ENCODE measurements at regions not wholly inside any gene's neighbourhood (a gene's known extent, or its start where the extent isn't known, plus 50 kb on each side); places are given as distances from the start of the nearest gene placed in this dataset.

DNA sequence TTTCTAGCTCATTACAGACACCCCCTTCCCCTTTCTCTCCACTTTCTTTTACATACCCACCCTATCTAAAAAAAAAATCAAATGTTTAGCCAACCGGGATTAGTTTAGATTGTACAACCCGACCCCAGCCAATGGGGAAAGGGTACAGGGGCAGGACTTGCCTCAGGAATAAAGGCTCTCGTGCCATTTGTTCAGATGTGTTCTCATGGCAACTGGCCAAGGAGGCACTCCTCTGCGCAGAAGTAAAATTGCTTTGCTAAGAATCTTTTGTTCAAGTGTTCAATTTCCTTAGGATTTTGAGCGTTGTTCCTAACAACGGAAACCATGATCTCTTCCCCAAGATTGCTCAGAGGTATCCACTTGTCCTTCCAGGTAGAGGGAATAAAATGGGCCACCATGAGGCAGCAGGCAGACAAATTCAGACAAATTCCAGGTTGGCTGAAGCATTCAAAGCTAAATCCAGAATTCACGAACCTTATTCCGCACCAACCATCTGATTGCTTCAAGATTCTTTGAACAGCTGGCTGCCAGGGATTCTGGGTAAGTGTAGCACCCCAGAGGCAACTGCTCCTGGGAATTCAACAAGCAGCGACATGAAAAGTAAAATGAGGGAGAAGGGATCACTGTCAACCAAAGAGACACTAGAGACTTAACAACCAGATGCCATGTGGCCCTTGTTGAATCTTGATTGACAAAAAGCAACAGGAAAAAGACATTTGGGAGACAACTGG is 431.8 kb downstream of the PREX1 start:
- H3K9ac ChIP-seq (ENCODE audit: insufficient read length, low read depth) = no peak overlapping the region
- no peaks in the 10 kb centered on the region for H3K36me3 ChIP-seq (ENCODE audit: insufficient read depth, insufficient read length, low read length)
- H3K4me3 ChIP-seq (ENCODE audit: insufficient read length, low read depth) = no peak overlapping the region
- H3K4me1 ChIP-seq (ENCODE audit: insufficient read depth, insufficient read length) = peaks cover 11% of the 10 kb centered on the region
- H3K27me3 ChIP-seq (ENCODE audit: insufficient read depth, insufficient read length) = no peaks in the 10 kb centered on the region
- no peak for TF ChIP-seq YY1 (IDR thresholded peaks at IDR 0.05; ENCODE audit: insufficient read depth, insufficient read length)
- TF ChIP-seq ZNF274 (IDR thresholded peaks at IDR 0.05; ENCODE audit: low read depth, low read length) = no peak
- TF ChIP-seq SUZ12 (IDR thresholded peaks at IDR 0.05; ENCODE audit: extremely low read depth, insufficient read depth, insufficient read length) = no peak
- H3K9me3 ChIP-seq (ENCODE audit: insufficient read depth, low read length) = peaks cover 7% of the 10 kb centered on the region; the same call in 1 of the 2 replicates
- DNase-seq (ENCODE audit: low read depth, low spot score) = no peak

DNA sequence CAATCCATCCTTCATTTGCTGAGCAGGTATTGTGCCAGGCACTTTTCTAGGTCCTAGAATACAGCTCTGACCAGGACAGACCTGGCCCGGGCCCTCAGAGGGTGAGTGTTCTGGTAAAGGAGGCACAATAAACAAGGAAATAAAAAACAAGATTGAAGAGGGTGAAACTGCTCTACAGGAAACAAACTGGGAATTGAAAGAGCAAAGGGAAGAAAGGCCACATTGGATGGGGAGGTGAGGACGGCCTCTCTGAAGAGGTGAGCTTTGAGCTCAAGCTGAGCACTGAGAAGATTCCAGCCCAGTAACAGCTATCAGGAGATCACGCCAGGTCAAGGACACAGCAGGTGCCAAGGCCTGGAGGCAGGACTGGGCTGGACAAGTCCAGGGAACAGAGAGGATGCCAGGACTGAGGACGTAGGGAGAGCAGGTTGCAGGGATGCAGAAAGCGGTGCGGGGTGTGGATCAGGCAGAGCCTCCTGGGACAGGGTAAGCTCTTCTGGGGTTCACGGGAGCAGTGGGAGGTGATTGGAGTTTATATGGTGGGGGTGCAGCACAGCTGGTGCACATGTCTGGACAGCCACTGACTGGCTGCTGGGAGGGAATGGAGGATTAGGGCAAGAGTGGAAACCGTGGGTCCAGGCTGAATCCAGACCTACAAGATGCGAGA is 433.3 kb downstream of the PREX1 start:
- Histone ChIP-seq H3K4me1 (ENCODE audit: insufficient read depth, insufficient read length) (peaks cover 7% of the 10 kb centered on the region), H3K9me3 (ENCODE audit: insufficient read depth, low read length) (peaks cover 7% of the 10 kb centered on the region; the same call in 1 of the 2 replicates), H3K27me3 (ENCODE audit: insufficient read depth, insufficient read length) (no peaks in the 10 kb centered on the region), H3K36me3 (ENCODE audit: insufficient read depth, insufficient read length, low read length) (no peaks in the 10 kb centered on the region), H3K9ac (ENCODE audit: insufficient read length, low read depth) (no peak overlapping the region), H3K4me3 (ENCODE audit: insufficient read length, low read depth) (no peak overlapping the region)
- TF ChIP-seq SUZ12 (IDR thresholded peaks at IDR 0.05; ENCODE audit: extremely low read depth, insufficient read depth, insufficient read length) (no peak), YY1 (IDR thresholded peaks at IDR 0.05; ENCODE audit: insufficient read depth, insufficient read length) (no peak), ZNF274 (IDR thresholded peaks at IDR 0.05; ENCODE audit: low read depth, low read length) (no peak)
- no peak for DNase-seq (ENCODE audit: low read depth, low spot score)

DNA sequence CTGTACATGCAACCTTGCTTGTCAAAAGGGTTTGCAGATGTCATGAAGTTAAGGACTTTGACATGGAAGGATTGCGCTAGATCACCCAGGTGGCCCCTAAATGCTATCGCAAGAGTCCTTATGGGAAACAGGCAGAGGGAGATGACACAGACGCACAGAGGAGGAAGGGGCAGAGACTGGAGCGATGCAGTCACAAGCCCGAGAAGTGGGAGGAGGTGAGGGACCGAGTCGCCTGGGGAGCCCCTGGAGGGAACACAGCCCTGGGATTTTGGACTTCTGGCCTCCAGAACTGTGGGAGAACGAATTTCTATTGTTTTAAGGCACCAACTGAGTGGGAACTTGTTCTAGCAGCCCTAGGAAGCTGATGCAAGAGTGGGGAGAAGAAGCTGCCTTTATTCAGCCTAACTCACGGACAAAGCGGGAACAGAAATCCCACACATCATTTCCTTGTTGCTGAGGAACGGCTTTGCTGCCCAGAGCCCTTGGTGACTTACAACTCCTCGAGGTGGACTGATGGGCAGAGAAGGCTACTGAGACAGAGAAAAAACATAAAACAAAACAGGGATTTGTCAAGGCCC is 434.0 kb downstream of the PREX1 start:
- no peak for DNase-seq (ENCODE audit: low read depth, low spot score)
- Histone ChIP-seq H3K4me3 (ENCODE audit: insufficient read length, low read depth) (no peak overlapping the region), H3K9me3 (ENCODE audit: insufficient read depth, low read length) (peaks cover 7% of the 10 kb centered on the region; the same call in 1 of the 2 replicates), H3K4me1 (ENCODE audit: insufficient read depth, insufficient read length) (peaks cover 7% of the 10 kb centered on the region), H3K36me3 (ENCODE audit: insufficient read depth, insufficient read length, low read length) (no peaks in the 10 kb centered on the region), H3K27me3 (ENCODE audit: insufficient read depth, insufficient read length) (no peaks in the 10 kb centered on the region), H3K9ac (ENCODE audit: insufficient read length, low read depth) (no peak overlapping the region)
- TF ChIP-seq SUZ12 (IDR thresholded peaks at IDR 0.05; ENCODE audit: extremely low read depth, insufficient read depth, insufficient read length) = no peak
- TF ChIP-seq ZNF274 (IDR thresholded peaks at IDR 0.05; ENCODE audit: low read depth, low read length) = no peak
- TF ChIP-seq YY1 (IDR thresholded peaks at IDR 0.05; ENCODE audit: insufficient read depth, insufficient read length) = no peak

DNA sequence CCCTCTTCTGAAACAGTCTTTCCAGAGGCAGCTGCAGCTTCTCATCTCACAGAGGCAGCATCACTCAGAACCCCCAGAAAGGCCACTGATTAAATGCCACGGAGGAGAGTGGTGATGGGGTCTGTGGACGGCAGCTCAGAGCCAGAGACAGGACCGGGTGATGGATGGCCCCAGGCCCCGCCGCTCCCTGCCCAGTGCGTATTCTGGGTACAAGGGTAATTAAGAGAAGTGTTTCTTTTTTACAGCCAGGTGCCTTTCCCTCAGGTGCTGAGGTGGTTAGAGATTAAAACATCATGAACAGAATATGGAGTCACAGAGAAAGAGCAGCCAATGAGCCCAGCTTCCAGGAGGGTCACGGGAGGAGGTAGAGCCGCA is 434.5 kb downstream of the PREX1 start:
- Histone ChIP-seq H3K36me3 (ENCODE audit: insufficient read depth, insufficient read length, low read length) (no peaks in the 10 kb centered on the region), H3K27me3 (ENCODE audit: insufficient read depth, insufficient read length) (no peaks in the 10 kb centered on the region), H3K4me1 (ENCODE audit: insufficient read depth, insufficient read length) (peaks cover 2% of the 10 kb centered on the region), H3K9ac (ENCODE audit: insufficient read length, low read depth) (no peak overlapping the region), H3K4me3 (ENCODE audit: insufficient read length, low read depth) (no peak overlapping the region), H3K9me3 (ENCODE audit: insufficient read depth, low read length) (peaks cover 7% of the 10 kb centered on the region; the same call in 1 of the 2 replicates)
- DNase-seq (ENCODE audit: low read depth, low spot score) = no peak
- TF ChIP-seq ZNF274 (IDR thresholded peaks at IDR 0.05; ENCODE audit: low read depth, low read length) = no peak
- no peak for TF ChIP-seq YY1 (IDR thresholded peaks at IDR 0.05; ENCODE audit: insufficient read depth, insufficient read length)
- TF ChIP-seq SUZ12 (IDR thresholded peaks at IDR 0.05; ENCODE audit: extremely low read depth, insufficient read depth, insufficient read length) = no peak

DNA sequence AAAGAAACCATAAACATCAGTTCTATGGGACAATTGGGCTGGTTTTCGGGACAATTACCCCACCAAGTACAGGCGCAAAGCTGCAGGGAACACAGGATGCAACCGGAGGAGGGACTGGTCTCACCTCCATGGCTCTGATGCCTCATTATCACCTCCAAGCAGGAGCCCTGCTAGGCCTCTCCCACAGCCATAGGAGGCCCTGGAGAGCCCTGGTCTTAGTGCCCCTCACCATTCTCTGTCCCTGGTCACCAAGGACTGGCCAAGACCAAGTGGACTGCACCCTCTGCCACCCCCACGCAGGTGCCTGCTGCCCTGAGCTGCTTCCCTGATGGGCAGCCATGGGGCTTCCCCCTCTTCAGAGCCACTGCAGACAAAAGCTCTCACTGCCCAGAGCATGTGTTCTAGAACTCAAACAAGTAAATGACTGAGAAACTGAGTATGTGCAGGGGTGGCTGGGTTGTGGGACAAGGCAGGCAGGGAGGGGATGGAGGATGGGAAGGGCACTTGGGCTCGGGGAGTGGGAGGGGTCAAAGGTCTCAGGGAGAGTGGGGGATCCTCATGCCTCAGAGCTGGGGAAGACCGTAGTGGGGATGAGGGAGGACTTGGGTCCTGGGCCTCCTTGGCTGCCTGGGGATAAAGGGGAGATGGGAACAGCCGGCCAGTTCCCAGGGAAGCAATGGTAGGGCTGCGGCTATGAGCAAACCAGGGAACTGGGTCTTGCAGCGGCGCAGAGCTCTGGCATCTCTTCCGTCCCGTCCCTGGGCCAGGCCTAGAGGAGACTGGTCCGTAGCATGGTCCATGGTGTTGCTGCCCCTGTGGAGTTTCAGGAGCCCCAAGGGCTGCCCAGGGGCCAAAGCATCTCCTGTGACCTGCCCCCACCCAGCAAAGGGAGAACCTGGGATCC is 435.1 kb downstream of the PREX1 start:
- H3K4me3 ChIP-seq (ENCODE audit: insufficient read length, low read depth) = no peak overlapping the region
- no peak for DNase-seq (ENCODE audit: low read depth, low spot score)
- H3K9ac ChIP-seq (ENCODE audit: insufficient read length, low read depth) = no peak overlapping the region
- peaks cover 7% of the 10 kb centered on the region; the same call in 1 of the 2 replicates for H3K9me3 ChIP-seq (ENCODE audit: insufficient read depth, low read length)
- no peaks in the 10 kb centered on the region for H3K4me1 ChIP-seq (ENCODE audit: insufficient read depth, insufficient read length)
- no peaks in the 10 kb centered on the region for H3K36me3 ChIP-seq (ENCODE audit: insufficient read depth, insufficient read length, low read length)
- no peak for TF ChIP-seq YY1 (IDR thresholded peaks at IDR 0.05; ENCODE audit: insufficient read depth, insufficient read length)
- TF ChIP-seq SUZ12 (IDR thresholded peaks at IDR 0.05; ENCODE audit: extremely low read depth, insufficient read depth, insufficient read length) = no peak
- no peak for TF ChIP-seq ZNF274 (IDR thresholded peaks at IDR 0.05; ENCODE audit: low read depth, low read length)
- H3K27me3 ChIP-seq (ENCODE audit: insufficient read depth, insufficient read length) = no peaks in the 10 kb centered on the region

DNA sequence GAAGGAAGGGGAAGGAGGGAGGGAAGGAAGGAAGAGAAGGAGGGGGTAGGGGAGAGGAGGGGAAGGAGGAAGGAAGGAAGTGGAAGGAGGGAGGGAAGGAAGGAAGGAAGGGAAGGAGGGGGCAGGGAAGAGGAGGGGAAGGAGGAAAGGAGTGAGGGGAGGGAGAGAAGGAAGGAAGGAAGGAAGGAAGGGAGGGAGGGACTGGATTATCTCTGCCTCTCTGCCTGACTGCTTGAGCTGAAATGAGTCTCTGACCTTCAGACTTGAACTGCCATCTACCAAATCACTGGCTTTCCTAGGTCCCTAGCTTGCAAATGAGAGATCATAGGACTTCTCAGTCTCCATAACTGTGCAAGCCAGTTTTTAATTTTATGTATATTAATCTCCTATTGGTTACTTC is 436.8 kb downstream of the PREX1 start:
- Histone ChIP-seq H3K4me1 (ENCODE audit: insufficient read depth, insufficient read length) (no peaks in the 10 kb centered on the region), H3K4me3 (ENCODE audit: insufficient read length, low read depth) (no peak overlapping the region), H3K9ac (ENCODE audit: insufficient read length, low read depth) (no peak overlapping the region), H3K9me3 (ENCODE audit: insufficient read depth, low read length) (peaks cover 7% of the 10 kb centered on the region; the same call in 1 of the 2 replicates), H3K36me3 (ENCODE audit: insufficient read depth, insufficient read length, low read length) (no peaks in the 10 kb centered on the region), H3K27me3 (ENCODE audit: insufficient read depth, insufficient read length) (no peaks in the 10 kb centered on the region)
- no peak for DNase-seq (ENCODE audit: low read depth, low spot score)
- no peak for TF ChIP-seq ZNF274 (IDR thresholded peaks at IDR 0.05; ENCODE audit: low read depth, low read length)
- no peak for TF ChIP-seq YY1 (IDR thresholded peaks at IDR 0.05; ENCODE audit: insufficient read depth, insufficient read length)
- TF ChIP-seq SUZ12 (IDR thresholded peaks at IDR 0.05; ENCODE audit: extremely low read depth, insufficient read depth, insufficient read length) = no peak
